Kidney capillary endothelial cell (primary cell): ENCODE measurements at regions not wholly inside any gene's neighbourhood (a gene's known extent, or its start where the extent isn't known, plus 50 kb on each side); places are given as distances from the start of the nearest gene placed in this dataset.
"Not testable (repeated sequence)": the region's sequence is repeated elsewhere in the genome, so short reads cannot be mapped to it uniquely, and the experiment has no call there.

Experiments
- DNase-seq: peaks from one replicate; pipeline ENCODE4 v3.0.0-alpha.2; 2018; ENCODE audit warnings: low spot score

DNA sequence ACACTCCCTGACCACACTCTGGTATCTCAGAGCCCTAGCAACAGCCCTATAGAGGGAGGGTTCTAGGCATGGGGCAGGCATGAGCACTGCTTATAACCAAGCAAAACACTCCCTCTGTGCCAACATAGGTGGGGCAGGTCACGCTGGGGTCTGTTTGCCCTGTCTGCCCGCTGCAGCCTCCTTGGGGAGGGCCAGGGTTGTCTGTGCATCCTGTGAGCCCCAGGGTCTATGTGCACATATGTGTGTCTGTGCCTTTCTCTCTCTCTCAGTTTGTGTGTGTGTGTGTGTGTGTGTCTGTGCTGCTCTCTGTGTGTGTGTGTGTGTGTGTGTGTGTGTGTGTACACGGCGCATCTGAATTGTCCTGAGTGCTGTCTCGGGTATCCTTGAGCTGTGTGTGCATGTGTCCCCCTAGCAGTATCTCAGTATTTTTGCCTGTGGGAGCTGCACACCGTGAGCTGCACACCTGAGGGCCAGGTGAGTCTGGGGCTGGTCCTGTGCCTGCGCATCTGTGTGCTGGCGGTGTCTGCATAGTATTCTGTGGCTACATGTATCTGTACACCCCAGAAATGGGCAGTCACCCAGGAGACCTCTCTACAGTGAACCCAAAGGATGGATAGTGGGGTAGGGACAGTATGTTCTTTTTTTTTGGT, 121.5 kb downstream of the LAT start:
- DNase-seq: not testable (repeated sequence)

DNA sequence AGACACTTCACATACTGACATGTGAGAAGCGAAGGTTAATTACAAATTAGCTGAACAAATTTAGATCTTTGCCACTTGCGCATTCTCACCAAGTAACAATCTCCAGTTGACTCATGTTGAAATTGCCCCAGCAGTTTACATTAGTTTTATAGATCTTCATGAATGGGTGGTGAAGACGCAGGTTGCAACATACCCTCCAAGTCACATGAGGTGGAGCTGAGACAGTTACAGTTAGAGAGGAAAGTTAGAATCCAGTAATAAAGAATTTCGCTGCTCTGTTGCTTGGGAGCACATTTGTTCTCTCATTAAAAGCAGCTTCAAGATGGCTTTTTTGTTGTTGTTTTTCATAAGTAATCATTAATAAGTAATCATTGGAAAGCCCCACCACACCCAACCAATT, 119.7 kb downstream of the LAT start:
- not testable (repeated sequence) for DNase-seq

DNA sequence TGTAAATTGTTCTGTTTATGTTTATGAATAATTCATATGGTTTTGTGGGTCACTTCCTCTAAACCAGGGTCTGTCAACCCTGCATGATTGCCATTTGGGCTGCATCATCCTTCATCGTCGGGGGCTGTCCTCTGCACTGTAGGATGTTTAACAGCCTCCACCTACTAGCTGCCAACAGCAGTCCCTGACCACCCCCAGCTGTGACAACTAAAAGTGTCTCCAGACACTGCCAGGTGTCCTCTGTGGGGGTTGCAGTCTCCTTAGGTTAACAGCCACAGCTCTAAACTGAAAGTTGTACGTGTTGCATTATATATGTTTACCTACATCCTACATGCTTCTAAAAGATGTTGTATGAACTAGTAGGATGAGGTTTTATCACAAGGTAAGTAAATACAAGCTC, 113.1 kb downstream of the LAT start:
- DNase-seq: not testable (repeated sequence)

DNA sequence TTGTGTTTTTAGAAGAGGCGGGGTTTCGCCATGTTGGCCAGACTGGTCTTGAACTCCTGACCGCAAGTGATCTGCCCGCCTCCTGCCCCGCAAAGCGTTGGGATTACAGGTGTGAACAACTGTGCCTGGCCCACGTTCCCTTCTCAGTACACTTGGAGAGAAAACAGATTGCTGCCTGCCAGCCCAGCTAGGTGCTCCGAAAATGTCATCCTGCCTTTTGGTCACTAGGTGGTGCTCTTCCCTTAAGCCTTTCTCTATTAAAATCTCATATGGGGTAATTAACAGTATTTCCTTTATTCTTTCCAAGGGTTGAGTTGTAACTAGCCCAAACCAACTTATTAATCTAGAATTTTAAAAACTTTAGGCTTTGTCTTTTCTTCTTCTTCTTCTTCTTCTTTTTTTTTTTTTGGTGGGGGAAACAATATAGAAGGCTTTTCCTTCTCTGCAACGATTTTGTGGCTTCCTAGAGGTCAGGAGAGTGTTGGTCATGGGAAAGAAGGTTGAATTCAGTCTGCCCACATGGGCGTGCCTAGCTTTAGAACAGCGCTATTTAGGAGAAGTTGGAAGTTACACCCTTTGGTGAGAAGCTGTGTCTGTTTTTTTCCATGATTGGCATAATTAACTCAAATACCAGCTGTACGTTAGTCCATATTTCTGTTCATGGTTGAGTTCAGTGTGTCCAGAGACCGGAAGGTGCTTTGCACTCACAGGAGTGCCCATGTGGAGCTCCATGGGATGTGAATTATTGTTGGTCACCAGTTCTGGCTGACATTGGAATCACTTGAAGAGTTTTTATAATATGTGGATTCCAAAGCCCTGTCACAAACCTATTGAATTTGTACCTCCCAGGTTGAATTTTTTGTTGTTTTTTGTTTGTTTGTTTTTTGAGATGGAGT, 110.1 kb downstream of the LAT start:
- DNase-seq: not testable (repeated sequence)

DNA sequence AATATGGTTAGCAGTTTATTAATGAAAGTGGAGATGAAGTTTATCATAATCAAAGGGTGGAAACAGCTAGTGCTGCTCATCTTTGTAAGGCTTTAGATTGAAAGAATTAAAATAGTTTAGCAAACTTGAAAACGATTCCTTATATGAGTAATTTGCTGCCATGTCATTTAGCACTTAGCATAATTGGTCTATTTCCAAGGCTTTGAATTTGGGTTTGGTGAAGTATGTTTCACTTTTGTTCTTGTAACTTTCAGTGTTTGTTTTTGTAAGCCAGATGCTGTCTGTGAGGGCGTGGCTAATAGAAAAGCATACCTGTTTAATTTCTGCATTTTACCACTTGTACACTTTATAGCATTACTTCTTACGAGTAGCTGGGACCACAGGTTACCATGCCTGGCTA, 109.5 kb downstream of the LAT start:
- DNase-seq: not testable (repeated sequence)

DNA sequence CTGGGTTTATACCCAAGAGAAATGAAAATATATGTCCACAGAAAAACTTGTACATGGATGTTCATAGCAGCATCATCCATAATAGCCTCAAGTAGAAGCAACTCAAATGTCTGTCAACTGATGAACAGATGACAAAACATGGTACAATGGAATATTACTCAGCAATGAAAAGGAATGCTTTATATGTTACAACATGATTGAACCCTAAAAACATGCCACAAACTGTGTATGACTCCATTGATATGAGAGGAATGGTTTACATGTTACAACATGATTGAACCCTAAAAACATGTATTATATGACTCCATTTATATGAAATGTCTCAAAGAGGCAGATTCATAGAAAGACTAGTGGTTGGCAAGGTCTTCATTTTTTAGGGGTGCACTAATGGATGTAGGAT, 104.8 kb downstream of the LAT start:
- DNase-seq: not testable (repeated sequence)

DNA sequence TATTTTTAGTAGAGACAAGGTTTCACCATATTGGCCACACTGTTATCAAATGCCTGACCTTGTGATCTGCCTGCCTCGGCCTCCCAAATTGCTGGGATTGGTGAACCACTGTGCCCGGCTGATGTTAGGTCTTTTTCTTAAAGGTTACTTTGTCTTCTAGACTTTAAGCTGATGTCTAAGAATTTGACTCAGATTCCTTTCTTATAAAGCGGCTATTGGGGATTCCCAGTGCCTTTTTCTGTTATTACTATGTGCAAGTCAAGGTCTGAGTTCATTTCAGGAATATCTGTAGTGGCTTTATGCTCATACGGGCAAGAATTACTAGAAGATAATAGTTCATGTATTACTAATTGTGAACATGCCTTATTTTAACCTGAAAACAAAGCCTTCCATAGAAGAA, 102.8 kb downstream of the LAT start:
- DNase-seq: not testable (repeated sequence)

DNA sequence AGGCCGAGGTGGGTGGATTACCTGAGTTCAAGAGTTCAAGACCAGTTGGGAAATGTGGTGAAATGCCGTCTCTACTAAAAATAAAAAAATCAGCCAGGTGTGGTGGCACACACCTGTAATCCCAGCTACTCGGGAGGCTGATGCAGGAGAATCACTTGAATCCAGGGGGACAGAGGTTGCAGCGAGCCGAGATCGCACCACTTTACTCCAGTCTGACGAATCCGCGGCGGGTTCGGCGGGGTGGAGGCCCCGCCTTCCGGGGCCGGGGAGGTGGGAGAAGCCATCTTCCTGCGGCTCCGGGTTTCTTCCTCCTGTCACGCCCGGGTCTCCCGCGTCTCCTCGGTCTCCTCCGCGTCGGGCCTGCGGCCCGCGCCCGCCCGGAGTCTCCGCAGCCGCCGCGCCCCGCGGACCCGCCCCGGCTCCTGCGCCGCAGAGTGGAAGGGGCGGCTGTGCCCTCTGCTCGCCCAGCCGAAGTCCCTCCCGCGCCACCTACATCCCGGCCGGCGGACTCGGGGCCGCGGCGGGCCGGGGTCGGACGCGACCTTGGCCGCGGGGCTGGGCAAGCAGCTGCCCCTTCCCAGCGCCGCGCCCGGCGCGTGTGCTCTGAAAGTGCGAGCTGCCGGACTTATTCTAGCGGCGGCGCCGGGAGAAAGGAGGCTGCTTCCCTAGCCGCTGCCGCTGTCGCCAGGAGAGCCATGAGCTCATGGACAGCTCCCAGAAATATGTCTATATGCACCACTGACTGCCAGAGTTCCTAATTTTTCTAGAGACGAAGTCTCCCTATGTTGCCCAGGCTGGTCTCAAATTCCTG, 97.2 kb downstream of the LAT start:
- DNase-seq: peak; percentile 6

DNA sequence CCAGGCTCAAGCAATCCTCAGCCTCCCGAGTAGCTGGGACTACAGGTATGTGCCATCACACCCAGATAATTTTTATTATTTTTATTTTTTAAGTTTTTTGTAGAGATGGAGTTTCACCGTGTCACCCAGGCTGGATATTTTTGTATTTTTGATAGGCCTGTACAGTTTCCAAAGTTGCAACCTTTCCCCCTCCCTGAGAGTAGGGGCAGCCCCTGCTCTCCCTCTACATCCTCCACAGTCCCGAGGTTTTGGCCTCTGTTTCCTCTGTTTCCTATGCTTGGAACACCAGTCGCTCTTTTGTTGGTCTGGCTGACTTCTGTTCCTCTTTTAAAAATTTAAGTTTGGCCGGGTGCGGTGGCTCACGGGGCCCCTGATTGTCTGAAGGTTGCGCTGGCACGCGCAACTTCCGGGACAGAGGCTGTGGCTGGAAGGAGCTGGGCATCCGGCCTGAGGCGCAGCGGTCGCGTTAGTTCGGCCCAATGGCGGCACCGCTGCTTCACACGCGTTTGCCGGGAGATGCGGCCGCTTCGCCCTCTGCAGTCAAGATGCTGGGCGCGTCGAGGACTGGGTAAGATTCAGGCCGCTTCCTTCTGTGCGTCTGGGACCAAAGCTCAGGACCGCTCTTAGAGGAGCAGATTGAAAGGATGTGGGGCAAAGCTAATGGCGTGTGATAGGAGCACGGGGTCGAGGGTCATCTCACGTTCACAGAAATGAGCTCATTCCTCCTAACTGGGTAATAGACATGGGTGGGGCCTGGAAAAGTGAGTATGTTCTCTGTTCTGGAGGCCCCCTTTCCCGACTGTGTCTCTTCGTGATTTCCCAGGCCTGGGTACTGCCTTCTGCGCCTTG, 89.9 kb downstream of the LAT start:
- peak; percentile 39 for DNase-seq

DNA sequence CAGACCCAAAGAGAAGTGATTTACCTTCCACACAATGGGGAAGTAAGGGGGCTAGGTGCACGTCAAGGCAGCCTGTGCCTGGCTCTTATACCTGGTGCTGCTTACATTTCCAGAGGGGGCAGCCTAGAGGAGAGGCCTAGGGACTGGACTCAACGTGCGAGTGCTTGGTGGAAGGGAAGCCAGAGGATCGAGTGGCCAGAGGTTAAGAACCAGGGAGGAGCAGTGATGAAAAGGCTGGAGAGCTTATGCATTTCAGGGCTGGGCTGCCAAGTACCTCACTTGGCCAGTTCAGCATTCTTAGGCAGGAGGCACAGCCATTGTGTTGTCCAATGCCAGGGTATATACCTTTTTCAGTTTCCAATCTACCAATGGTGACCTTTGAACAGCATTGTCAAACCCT, 77.4 kb downstream of the LAT start:
- not testable (repeated sequence) for DNase-seq

DNA sequence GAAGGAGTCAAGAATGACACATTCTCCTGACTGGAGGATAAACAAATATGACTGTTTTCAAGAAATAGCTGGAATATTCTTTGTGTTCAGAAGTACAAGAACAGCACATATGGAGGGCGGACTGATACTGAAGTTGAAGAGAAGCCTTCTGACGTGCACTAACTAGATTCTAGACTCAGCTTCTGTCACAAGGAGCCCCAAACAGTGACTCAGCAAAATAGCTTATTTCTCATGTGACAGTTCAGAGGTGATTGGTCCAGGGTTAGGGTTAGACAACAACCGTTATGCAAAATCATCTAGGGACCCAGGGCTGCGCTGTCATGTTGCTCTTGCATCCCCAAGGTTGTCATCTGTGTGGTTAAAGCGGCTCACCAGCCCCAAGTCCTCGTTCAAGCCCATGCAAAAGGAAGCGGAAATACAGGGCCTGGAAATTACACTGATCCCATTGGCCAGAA, 76.6 kb downstream of the LAT start:
- not testable (repeated sequence) for DNase-seq

DNA sequence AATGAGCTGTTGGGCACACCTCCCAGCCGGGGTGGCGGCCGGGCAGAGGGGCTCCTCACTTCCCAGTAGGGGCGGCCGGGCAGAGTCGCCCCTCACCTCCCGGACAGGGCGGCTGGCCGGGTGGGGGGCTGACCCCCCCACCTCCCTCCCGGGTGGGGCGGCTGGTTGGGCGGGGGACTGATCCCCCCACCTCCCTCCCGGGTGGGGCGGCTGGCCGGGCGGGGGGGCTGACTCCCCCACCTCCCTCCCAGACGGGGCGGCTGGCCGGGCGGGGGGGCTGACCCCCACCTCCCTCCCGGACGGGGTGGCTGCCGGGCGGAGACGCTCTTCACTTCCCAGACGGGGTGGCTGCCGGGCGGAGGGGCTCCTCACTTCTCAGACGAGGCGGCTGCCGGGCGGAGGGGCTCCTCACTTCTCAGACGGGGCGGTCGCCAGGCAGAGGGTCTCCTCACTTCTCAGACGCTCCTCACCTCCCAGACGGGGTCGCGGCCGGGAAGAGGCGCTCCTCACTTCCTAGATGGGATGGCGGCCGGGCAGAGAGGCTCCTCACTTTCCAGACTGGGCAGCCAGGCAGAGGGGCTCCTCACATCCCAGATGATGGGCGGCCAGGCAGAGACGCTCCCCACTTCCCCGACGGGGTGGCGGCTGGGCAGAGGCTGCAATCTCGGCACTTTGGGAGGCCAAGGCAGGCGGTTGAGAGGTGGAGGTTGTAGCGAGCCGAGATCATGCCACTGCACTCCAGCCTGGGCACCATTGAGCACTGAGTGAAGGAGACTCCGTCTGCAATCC, 75.4 kb downstream of the LAT start:
- DNase-seq: not testable (repeated sequence)

DNA sequence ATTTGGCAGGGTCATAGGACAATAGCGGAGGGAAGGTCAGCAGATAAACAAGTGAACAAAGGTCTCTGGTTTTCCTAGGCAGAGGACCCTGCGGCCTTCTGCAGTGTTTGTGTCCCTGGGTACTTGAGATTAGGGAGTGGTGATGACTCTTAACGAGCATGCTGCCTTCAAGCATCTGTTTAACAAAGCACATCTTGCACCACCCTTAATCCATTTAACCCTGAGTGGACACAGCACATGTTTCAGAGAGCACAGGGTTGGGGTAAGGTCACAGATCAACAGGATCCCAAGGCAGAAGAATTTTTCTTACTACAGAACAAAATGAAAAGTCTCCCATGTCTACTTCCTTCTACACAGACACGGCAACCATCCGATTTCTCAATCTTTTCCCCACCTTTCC, 74.7 kb downstream of the LAT start:
- not testable (repeated sequence) for DNase-seq
